ENCODE measurements at regions not wholly inside any gene's neighbourhood (a gene's known extent, or its start where the extent isn't known, plus 50 kb on each side); places are given as distances from the start of the nearest gene placed in this dataset.

DNA sequence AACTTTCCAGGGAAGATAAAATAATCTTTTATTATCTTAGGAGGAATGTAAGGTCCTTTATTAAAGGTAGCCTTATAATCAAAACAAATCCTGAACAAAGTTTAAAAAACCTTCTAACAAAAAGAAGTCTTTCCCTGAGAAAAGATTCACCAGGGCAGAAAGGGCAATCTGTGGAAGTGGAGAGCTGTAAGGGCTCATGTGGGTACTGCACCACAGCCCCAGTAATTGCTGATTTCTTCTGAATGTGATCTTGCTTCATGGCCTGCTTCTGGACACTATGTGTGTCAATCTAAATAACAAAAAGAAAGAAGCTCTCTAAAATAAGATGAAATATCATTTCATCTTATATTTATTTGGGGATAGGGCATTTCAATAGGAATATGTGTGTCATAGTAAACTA is 1501.6 kb downstream of the OTOL1 start:
- TF ChIP-seq EZH2phosphoT487 (IDR thresholded peaks at IDR 0.05; ENCODE audit: low read depth) = no peak
- TF ChIP-seq, protein P1, sequence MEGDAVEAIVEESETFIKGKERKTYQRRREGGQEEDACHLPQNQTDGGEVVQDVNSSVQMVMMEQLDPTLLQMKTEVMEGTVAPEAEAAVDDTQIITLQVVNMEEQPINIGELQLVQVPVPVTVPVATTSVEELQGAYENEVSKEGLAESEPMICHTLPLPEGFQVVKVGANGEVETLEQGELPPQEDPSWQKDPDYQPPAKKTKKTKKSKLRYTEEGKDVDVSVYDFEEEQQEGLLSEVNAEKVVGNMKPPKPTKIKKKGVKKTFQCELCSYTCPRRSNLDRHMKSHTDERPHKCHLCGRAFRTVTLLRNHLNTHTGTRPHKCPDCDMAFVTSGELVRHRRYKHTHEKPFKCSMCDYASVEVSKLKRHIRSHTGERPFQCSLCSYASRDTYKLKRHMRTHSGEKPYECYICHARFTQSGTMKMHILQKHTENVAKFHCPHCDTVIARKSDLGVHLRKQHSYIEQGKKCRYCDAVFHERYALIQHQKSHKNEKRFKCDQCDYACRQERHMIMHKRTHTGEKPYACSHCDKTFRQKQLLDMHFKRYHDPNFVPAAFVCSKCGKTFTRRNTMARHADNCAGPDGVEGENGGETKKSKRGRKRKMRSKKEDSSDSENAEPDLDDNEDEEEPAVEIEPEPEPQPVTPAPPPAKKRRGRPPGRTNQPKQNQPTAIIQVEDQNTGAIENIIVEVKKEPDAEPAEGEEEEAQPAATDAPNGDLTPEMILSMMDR (IDR thresholded peaks at IDR 0.05; ENCODE audit: low read depth, low read length) = no peak

Measured in OCI-LY3 (cell line).